ENCODE measurements at regions not wholly inside any gene's neighbourhood (a gene's known extent, or its start where the extent isn't known, plus 50 kb on each side); places are given as distances from the start of the nearest gene placed in this dataset.

DNA sequence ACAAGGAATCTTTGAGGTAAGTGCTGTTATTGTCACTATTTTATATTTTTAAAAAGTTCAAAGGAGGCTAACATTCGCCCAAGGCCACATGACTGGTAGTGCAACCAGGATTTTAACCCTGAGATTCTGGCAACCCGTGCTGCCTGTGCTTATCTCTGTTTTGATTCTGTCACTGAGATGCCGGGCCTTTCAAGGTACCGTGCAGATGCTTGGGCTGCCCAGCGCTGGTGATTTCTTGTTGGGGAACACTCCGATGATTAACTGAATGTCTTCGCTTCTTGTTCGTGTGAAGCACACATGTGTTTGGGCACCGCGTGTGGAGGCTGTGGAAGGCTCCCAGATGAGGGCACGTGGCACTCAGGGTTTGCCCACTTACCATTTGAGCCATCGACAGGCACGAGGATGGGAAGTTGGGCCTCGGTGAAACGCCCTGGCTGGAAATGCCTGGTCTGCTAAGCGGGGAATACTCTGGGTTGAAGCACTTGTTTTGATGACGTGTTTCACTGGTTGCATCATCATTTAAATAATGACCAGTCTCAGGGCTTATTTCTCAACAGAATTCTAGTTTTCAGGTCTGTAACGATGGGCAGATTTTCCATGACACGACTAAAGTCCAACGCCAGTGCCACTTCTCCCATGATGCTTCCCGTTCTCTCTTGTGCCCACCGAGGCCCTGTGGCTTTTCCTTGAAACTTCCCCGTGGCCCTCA is 392.7 kb downstream of the FGF9 start:
- TF ChIP-seq, protein P1, sequence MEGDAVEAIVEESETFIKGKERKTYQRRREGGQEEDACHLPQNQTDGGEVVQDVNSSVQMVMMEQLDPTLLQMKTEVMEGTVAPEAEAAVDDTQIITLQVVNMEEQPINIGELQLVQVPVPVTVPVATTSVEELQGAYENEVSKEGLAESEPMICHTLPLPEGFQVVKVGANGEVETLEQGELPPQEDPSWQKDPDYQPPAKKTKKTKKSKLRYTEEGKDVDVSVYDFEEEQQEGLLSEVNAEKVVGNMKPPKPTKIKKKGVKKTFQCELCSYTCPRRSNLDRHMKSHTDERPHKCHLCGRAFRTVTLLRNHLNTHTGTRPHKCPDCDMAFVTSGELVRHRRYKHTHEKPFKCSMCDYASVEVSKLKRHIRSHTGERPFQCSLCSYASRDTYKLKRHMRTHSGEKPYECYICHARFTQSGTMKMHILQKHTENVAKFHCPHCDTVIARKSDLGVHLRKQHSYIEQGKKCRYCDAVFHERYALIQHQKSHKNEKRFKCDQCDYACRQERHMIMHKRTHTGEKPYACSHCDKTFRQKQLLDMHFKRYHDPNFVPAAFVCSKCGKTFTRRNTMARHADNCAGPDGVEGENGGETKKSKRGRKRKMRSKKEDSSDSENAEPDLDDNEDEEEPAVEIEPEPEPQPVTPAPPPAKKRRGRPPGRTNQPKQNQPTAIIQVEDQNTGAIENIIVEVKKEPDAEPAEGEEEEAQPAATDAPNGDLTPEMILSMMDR (IDR thresholded peaks at IDR 0.05), result no peak
- TF ChIP-seq POLR2A (IDR thresholded peaks at IDR 0.05), result no peak
